WI38 (cell line): ENCODE measurements at regions not wholly inside any gene's neighbourhood (a gene's known extent, or its start where the extent isn't known, plus 50 kb on each side); places are given as distances from the start of the nearest gene placed in this dataset.
A peak's percentile ranks its signal among the peaks of the same experiment; 100 is the strongest.

ENCODE experiments used
- H3K4me3 ChIP-seq: 2 replicates; pipeline ENCODE4 v1.5.1; 2011; ENCODE audit warnings: low read depth, mild to moderate bottlenecking, control low read depth, low read length
- CTCF ChIP-seq: IDR thresholded peaks from 2 replicates; pipeline ENCODE4 v1.5.1; 2012; ENCODE audit warnings: low read depth, mild to moderate bottlenecking, control low read depth, low read length

- TF ChIP-seq CTCF: no peak
- no peak overlapping the region for H3K4me3 ChIP-seq
Observed at GRCh38 chr15:87317900-87318299, 938.6 kb downstream of the NTRK3 start.

GRCh38 chr15:87312221-87312620 is 944.3 kb downstream of the NTRK3 start:
- no peak overlapping the region for H3K4me3 ChIP-seq
- TF ChIP-seq CTCF: no peak

GRCh38 chr15:87300146-87300545 is 956.4 kb downstream of the NTRK3 start:
- no peak for TF ChIP-seq CTCF

GRCh38 chr15:87294854-87295253 is 961.7 kb downstream of the NTRK3 start:
- no peak overlapping the region for H3K4me3 ChIP-seq
- 0 out of 2 replicates have a peak, but pooled peaks have one; percentile 3 for TF ChIP-seq CTCF

More at GRCh38 chr15:87300146-87300545, 956.4 kb downstream of the NTRK3 start:
- H3K4me3 ChIP-seq: no peak overlapping the region

- no peak for TF ChIP-seq CTCF
- no peak overlapping the region for H3K4me3 ChIP-seq
Observed at GRCh38 chr15:87293031-87293430, 963.5 kb downstream of the NTRK3 start.

GRCh38 chr15:87287156-87287555 is 969.4 kb downstream of the NTRK3 start:
- no peak overlapping the region for H3K4me3 ChIP-seq
- TF ChIP-seq CTCF: no peak

- no peak overlapping the region for H3K4me3 ChIP-seq
- no peak for TF ChIP-seq CTCF
Observed at GRCh38 chr15:87269566-87269965, 987.0 kb downstream of the NTRK3 start.
